GM19463 (cell line): ENCODE measurements at regions not wholly inside any gene's neighbourhood (a gene's known extent, or its start where the extent isn't known, plus 50 kb on each side); places are given as distances from the start of the nearest gene placed in this dataset.

Experiments used
- ATAC-seq: cut with Tn5 transposase; IDR thresholded peaks from one replicate; pipeline ENCODE4 v1.9.1; 2021; ENCODE audit warnings: mild to moderate bottlenecking, moderate library complexity; ENCODE audit not compliant: unreplicated experiment

- ATAC-seq = no peak
Observed at GRCh38 chr10:90579602-90580242, 278.1 kb downstream of the HTR7 start.

DNA sequence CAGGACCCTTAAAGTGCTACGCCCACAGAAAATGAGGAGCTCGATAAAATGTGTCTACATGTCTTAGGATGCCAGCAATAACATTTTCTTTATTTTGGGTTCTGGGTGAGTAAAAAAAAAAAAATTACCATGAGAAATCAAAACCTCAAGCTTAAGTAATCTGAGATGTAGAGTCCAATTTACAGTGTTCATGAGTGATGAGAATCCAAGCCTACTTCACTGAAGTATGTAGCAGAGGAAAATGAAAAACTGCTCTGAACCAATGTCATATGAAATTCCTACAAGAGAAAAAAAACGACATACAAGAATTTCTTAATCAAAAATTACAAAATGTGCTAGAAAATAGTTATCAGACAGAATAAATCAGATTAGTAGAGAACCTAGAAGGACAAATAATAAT, 274.4 kb downstream of the HTR7 start:
- ATAC-seq = no peak

DNA sequence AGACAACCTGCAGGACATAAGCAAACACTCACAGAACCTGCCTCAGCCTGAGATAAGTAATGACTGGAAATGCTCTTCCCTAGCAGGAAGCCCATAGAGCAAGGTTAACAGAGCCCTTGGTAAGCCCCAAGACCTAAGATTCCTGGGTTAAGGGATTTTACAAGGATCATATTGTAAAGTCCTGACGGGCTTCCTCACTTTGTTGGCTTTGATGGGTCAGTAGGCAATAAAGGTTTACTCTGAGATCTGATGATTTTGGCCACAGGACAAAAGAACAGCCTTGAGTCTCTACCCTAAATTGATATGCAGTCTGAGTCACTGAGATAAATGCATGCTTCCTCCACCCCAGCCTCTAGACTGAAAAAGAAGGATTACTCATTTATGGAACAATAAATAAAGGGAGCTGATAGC, 270.8 kb downstream of the HTR7 start:
- ATAC-seq = no peak

DNA sequence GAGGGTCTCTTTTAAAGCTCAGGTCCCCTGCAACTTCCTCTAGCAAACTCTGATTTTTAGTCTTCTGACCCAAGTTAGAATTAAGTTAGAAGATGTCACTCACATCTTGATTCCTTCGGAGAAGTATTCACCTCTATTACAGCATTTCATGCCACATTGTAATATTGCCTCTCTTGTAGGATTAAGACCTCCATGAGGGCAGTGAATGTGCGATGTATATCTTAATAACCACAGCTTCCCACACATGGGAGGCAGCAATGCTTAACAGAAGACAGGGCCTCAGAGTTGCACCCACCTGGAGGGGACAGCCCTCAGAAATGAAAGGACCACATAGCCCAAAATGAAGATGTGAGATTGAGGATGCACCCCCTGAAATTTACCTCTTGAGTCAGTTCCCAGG, 270.3 kb downstream of the HTR7 start:
- no peak for ATAC-seq

GRCh38 chr10:90588222-90588621, 269.6 kb downstream of the HTR7 start:
- no peak for ATAC-seq

DNA sequence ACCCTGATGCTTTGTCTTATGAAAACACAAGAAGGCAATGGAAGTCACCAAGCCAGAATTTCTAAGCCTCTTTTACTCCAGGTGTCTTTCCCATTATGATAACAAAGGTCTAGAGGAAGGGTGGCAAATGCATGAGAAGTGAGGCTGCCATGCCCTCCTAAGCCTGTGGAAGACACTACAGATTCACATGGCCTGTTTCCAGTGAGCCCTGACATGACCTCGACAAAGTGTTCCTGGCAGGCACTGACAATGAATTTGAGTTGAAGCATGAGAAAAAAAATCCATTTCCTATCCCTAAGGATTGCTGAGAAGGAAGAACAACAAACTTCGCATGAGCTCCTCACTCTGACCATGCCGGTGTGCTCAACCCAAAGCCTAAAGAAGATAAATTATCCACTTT, 268.0 kb downstream of the HTR7 start:
- no peak for ATAC-seq

- ATAC-seq = no peak
Observed at GRCh38 chr10:90591629-90592028, 266.2 kb downstream of the HTR7 start.

- peak; percentile 88 for ATAC-seq
Observed at GRCh38 chr10:90592638-90593302, 265.1 kb downstream of the HTR7 start.

DNA sequence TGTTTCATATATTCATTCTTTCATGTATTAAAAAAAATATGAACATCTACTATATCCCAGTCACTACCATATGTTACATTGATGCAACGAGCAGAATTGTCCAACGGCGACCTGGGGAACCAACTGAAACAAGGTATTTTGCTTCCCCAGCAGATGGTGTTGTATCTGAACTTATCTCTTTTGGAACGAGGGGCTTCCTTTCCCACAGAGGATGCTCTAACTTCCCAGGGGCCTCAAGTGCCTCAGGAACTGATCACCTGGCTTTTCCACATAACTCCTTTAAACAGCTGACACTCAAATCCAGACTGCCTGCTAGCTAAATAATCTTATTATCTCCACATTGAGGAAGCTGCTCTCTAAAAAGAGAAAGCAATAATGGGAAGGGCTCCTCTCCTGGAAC, 259.3 kb downstream of the HTR7 start:
- ATAC-seq = no peak

GRCh38 chr10:90602862-90603610, 254.8 kb downstream of the HTR7 start:
- no peak for ATAC-seq

GRCh38 chr10:90604636-90605035, 253.2 kb downstream of the HTR7 start:
- no peak for ATAC-seq

GRCh38 chr10:90605506-90605905, 252.3 kb downstream of the HTR7 start:
- ATAC-seq = no peak

- no peak for ATAC-seq
Observed at GRCh38 chr10:90612276-90612675, 245.6 kb downstream of the HTR7 start.

- ATAC-seq = no peak
Observed at GRCh38 chr10:90614631-90615030, 243.2 kb downstream of the HTR7 start.

DNA sequence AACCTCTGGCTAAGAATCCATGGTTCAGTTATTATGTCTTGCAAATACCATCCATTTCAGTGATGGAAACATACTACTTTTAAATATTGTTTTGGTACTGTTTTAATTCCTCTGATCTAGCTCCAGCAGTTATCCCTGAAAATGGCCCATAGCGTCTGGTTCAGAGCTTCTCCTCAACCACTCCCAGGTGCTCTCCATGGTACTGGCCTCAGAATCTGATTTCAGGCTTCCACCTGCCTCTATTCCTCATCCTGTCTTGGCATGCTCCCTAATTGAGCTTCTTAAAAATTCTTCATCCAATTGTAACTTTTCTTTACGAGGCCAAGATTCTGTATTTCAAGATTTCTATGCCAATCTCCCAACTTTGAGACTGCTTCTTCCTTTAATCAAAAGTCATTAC, 236.3 kb downstream of the HTR7 start:
- ATAC-seq = no peak

GRCh38 chr10:90635111-90635765, 222.6 kb downstream of the HTR7 start:
- ATAC-seq = no peak

DNA sequence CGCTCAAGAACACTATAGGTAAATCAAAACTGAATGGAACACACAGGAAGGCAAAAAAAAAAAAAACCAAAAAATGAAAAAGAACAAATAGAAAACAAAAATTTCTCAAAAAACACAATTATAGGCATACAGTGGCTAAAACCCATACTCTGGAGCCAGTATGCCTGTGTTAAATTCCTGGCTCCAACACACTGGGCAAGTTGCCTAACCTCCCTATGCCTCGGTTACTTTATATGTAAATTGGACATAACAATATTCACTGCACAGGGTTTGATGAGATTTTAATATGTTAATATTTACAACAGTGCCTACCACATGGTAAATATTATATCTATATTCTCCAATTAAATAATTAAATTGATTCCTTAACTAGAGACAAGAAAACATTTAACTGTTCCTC, 217.1 kb downstream of the HTR7 start:
- no peak for ATAC-seq

DNA sequence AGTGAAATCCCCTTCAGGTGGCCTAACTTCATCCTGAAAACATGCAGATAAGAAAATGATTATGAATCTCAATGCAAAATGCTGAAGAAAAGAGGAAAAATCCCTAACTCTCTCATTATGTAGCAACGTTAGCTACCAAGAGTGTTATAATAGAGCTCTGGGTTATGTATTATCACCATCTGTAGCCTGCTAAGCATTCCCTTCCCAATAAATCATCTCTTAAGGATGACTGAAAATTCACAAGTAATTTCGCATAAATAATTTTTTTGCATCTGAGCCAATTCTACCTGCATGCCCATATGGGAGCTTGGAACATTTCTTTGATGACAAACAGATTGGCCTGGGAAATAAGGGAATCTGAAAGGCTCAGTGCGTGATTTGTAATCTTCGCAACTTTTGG, 216.1 kb downstream of the HTR7 start:
- no peak for ATAC-seq

DNA sequence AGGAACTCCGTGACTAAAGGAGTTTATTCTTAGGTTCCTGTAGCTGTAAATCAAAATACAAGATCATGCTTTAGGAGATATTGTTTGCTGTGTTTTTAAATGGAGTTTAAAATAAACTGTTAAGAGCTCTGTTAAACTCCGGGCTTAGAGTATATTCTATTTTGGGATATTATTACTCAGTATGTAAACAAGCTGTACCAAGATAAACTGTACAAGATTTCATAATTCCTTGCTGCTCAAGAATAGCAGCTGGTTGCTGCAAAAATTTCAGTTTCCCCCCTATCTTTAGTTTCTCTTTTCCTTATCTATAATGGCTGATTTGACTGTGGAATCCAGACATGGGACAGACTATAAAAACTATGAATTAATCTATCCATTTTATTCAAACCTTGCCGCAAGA, 215.7 kb downstream of the HTR7 start:
- no peak for ATAC-seq

- no peak for ATAC-seq
Observed at GRCh38 chr10:90642650-90643049, 215.2 kb downstream of the HTR7 start.

GRCh38 chr10:90644165-90644564, 213.7 kb downstream of the HTR7 start:
- no peak for ATAC-seq

GRCh38 chr10:90650858-90651257, 207.0 kb downstream of the HTR7 start:
- no peak for ATAC-seq
